SH-SY5Y (cell line): ENCODE measurements at regions not wholly inside any gene's neighbourhood (a gene's known extent, or its start where the extent isn't known, plus 50 kb on each side); places are given as distances from the start of the nearest gene placed in this dataset.

Experiments used
- GATA2 ChIP-seq: IDR thresholded peaks from 2 replicates; pipeline ENCODE4 v1.6.1; 2011; ENCODE audit warnings: mild to moderate bottlenecking, low read depth, low read length
- GATA3 ChIP-seq: IDR thresholded peaks from 2 replicates; pipeline ENCODE4 v1.6.1; 2011; ENCODE audit warnings: low read depth, mild to moderate bottlenecking, low read length, moderate library complexity

DNA sequence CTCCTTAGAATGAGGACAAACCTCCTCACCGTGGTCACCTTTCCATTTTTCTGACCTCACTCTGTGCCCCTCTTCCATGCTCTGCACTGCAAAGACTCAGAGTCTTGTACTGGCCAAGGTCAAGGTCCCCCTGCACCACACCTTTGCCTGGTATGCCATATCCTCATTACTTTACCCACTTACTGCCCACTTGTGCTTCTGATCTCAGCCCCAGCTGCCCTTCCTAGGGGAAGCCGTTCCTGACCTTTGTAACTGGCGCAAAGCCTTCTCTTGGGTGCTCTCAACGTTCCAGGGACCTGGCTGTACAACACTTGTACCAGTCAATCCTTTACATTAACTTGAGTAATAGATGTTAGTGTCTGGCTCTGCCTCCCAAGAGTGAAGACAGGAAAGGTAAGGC, 256.0 kb downstream of the SV2B start:
- no peak for TF ChIP-seq GATA2
- TF ChIP-seq GATA3, result no peak

DNA sequence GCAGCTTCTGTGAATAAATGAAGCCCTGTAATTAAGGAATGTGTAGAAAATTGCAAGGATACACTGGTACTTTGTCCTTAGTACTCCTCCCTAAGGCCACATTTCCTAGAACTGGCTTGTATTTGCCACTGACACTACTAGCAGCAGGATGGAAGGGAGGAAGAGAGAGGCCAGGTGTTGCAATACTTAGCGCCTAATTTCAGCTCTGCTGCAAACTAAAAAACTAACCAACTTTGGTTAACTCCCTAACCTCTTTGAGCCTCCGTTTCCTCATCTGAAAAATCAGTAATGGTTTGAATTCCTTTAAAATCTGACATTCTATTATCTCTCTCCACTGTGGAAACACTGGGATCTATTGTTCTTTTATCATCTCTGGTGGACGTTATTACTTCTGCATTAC, 257.0 kb downstream of the SV2B start:
- no peak for TF ChIP-seq GATA2
- no peak for TF ChIP-seq GATA3

DNA sequence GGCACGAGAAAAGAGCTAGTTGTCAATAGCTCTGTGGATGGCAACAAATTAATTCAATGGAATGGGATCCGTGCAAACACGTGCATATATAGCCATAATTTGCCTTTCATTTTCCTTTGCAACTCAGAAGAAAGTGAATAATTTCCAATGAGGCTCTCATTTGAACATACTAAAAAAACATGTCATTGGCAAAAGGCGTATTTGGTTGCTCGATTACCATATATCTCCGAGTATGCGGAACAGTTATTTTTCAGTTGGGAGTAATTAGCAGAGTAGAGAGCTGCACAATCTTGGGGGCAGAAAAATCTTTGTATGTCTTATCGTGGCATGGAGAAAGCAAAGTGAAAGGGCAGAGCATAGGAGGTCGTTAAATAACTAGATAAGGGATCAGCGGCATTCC, 257.4 kb downstream of the SV2B start:
- TF ChIP-seq GATA3 (no peak), GATA2 (no peak)

DNA sequence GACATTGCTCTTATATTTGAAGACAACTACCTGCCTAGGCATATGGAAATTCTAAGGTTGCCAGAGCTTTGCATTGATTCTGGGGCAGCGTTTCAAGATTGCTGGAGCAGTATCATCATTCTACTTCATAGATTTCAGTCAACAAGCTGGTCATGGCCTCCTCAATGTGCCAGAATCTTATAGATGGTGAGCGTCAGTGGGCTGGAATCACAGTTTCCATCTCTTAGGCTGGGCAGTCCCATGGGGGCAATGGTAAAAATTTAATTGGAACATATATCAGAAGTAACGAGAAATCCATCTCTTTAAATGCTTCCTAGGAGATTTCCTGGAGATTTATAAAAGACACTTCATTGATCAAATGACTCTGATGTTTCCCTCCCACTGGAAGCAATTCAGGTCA, 258.3 kb downstream of the SV2B start:
- no peak for TF ChIP-seq GATA3

DNA sequence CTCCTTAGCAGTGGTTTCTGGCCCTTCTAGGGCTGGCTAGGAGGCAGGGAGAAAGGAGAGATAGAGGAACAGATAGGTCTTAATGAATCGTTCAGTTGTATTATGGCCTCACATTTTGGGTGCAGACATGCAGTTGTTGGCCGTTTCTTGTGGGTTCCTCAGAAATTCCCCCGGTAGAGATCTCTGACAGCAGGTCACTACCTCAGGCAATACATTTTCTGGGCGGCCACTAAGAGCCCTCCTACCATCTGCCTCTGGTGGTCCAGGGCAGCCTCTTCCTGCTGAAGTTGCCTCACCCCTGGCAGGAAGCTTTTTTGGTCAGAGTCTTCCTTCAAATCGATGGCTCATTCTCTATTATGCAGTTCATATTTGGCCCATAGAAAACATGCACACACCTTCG, 266.1 kb downstream of the SV2B start:
- TF ChIP-seq GATA3 (no peak), GATA2 (no peak)

DNA sequence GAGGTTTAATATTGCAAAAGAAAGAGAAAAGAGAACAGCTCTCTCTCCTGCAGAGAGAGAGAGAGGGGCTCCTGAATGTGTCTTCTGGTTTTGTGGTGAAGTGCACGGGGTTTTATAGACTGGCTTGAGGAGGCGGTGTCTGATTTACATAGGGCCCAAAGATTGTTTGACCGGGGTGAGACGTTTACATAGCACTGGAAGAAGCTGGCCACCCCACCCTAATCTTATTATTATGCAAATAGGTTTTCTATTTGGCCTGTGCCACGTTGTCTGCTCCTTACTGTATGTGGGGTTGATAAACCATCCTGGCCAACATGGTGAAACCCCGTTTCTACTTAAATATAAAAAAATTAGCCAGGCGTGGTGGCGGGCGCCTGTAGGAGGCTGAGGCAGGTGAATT, 268.6 kb downstream of the SV2B start:
- TF ChIP-seq GATA3 (no peak), GATA2 (no peak)

DNA sequence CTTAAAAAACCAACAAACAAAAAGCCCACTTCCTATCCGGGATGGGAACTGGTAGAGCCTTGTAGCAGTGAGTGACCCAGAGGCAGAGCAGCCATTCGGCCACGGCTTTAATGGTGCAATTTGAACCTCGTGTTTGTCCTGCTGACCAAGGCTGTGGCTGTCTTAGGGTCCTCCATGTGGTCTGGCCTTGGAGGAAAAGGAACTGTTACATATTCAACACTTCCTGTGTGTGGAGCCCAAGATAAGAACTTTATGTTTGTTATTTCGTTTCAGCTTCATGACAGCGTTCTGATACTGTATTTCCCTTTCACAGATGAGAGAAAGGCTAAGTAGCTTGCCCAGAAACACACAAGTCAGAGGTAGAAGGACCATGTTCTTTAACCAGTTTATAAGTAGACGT, 269.8 kb downstream of the SV2B start:
- TF ChIP-seq GATA2 (no peak), GATA3 (no peak)

DNA sequence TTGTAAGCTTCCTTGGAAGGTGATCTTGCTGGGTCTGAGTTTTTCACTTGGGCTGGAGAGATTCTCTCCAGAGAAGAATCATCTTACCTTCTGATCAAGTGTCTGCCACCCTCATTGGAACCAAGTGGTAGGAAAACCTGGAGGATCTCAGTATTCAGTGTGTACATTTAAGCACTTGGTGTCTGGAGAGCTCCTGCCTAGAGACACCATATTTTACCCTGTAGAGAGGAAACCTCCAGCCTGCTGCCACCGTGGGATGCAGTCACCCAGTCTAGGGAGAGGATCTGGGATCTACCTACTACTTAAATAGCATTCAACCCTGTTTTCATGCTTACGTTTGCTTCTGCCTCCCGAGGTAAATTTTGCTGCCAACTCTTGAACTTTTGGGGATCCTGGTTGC, 274.3 kb downstream of the SV2B start:
- no peak for TF ChIP-seq GATA3
- no peak for TF ChIP-seq GATA2

DNA sequence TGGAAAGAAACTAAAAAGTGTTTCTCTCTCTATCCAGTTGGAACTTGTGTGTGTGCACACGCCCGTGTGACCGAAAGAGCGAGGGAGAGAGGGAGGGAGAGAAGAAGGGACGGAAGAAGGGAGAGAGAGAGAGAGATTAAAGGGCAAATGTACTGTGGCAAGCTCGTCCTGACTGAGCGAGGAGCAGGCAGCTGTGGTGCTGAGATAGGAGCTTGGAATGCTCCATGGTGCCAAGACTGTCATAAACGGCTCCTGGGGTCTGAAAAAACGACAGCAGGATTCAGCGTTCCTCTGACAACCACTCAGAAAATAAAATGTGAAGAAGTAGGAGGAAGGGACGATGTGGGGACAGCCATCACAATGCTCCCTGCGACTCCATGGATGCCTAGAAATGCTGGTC, 276.0 kb downstream of the SV2B start:
- TF ChIP-seq GATA3 (no peak), GATA2 (no peak)

DNA sequence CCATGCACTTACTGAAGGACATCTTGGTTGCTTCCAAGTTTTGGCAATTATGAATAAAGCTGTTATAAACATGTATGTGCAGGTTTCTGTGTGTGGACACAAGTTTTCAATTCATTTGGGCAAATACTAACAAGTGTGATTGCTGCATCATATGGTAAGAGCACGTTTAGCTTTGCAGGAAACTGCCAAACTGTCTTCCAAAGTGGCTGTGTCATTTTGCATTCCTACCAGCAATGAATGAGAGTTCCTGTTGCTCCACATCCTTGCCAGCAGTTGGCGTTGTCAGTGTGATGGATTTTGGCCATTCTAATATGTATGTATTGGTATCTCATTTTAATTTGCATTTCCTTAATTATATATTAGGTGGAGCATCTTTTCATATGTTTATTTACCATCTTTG, 280.1 kb downstream of the SV2B start:
- no peak for TF ChIP-seq GATA2
- no peak for TF ChIP-seq GATA3

DNA sequence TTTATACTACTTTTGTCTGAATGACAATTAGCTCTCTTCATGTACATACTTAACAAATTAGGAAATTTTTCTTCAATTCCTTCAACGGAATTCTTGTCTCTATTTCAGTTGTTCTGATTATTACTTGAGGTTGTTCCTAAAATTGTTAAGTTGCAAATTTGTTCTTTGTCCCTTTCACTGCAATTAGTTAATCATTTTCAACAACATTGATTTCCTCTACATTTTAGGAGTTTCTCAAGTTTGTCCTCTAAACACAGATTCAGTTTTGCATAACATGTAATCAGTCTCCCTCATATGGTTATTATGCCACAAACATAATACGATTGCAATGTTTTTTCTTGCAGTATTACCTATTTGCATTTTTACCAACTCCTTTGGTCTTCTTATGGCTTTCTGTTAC, 283.5 kb downstream of the SV2B start:
- no peak for TF ChIP-seq GATA2
- no peak for TF ChIP-seq GATA3

DNA sequence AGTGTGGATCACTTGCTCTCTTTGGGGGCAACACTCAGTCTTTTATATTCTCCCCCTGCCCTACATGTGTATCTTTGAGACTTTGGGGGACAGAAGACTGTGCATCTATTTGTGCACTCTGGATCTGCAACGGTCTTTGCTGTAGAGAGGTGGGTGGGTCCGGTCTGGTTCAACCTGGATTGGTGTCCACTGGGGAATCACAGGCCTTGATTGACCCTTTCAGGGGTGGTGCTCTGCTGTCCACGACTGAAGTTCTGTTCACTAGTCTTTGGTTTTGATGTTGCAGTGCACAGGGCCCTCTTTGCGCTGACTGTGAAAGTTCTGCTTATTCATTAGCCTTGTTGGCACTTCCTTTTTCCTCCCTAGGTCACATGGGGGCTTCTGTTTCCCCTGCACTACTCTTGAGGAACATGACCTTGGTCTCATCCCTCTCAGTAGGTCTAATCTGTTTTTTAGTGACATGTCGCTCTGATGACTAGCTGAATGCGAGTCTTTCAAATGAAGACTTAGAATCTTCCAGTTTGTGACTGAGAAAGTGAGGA, 284.2 kb downstream of the SV2B start:
- TF ChIP-seq GATA3, result no peak
- no peak for TF ChIP-seq GATA2

DNA sequence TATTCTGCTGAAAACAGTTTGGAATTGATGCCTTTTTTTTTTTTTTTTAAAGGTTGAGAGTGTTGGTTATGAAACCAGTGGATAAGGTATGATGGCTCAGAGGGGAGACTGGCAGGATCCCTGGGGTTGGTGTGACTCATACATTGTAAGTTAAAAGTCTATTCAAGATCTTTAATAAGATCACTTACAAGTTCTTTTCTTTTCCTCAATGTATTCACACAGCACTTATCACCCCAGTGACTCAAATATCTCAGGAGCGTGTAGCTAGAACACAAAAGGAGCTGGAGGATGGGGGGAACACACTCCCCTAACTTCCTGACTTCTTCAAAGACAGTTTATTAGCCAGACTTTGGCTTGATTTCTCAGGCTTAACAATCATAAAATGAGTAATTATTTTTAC, 285.3 kb downstream of the SV2B start:
- TF ChIP-seq GATA3 (no peak), GATA2 (no peak)

DNA sequence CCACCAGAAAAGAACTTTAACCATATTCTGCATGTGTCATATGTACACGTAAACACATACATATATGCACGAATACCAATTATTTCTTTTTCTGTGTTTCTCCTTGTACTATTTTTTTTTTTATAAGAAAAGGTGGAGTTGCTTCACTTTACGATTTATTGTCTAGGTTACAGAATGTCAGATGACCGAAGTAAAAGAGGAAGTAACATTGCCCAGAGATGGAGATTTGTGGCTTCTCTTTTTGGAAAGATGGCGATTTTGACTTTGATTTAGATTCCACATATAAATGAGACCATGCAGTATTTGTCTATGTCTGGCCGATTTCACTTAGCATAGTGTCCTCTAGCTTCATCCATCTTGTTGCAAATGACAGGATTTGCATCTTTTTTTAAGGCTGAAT, 293.1 kb downstream of the SV2B start:
- TF ChIP-seq GATA3 (no peak), GATA2 (no peak)

DNA sequence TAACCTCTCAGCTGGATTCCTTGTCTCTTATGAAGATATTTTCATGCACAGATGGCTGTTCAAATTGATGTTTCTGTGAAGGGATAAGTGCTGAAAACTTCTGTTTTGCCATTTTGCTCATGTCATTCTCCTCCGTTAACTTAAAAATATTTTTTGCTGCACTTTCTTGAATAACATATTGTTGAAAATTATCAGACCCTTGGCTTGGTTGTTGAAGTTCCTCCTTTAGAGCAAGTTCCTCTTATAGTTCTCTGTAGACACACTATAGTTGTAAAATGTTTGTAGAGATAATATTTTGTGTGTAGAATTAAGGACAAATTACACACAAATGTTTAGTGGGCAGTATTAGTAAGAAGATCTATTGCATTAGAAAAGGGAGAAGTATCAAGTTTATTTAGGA, 300.4 kb downstream of the SV2B start:
- TF ChIP-seq GATA3, result no peak
- no peak for TF ChIP-seq GATA2

DNA sequence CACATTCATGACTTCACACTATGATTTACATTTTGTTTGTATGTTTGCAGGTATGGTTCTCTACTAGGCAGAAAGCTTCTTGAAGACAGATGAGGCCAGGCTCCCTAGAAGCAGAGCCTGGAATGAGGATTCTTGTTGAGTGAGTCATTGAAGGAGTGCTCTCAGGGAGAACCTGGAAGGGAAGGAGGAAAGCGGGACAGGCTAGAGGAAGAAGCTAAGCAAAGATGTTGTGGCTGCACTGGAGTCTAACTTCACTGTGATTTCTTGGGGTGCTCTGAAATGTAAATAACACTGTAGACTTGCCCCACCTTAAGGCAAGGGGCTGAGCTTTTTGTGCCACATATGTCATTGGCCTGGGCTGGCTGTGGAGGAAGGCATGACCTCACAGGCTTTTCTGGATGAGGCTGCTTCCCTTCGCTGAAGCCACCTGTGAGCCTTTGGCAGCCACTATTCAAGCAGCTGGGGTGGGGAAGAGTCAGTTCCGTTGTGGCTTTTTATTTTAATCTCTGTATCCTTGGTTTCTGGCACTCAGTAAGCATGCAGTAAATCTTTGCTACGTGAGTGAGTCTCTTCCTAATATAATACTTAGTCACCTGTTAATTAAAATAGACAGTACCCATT, 307.3 kb downstream of the SV2B start:
- TF ChIP-seq GATA3, result no peak
- no peak for TF ChIP-seq GATA2
